LHCN-M2 (cell line): ENCODE measurements at regions not wholly inside any gene's neighbourhood (a gene's known extent, or its start where the extent isn't known, plus 50 kb on each side); places are given as distances from the start of the nearest gene placed in this dataset.

Source experiments
- DNase-seq: peaks from one replicate; pipeline ENCODE4 v3.0.0-alpha.2; 2012; ENCODE audit warnings: low read depth

- DNase-seq: peak; percentile 25
Measured at GRCh38 chr9:79134654-79135053, 437.1 kb upstream of the TLE4 start.

- no peak for DNase-seq
Measured at GRCh38 chr9:79135681-79136415, 435.9 kb upstream of the TLE4 start.

GRCh38 chr9:79140751-79141150 is 431.0 kb upstream of the TLE4 start:
- no peak for DNase-seq

- DNase-seq: no peak
Measured at GRCh38 chr9:79143211-79143610, 428.6 kb upstream of the TLE4 start.

GRCh38 chr9:79145442-79145841 is 426.3 kb upstream of the TLE4 start:
- DNase-seq: no peak

GRCh38 chr9:79149585-79149984 is 422.2 kb upstream of the TLE4 start:
- DNase-seq: no peak

GRCh38 chr9:79151791-79152190 is 420.0 kb upstream of the TLE4 start:
- DNase-seq: no peak

GRCh38 chr9:79152306-79152705 is 419.5 kb upstream of the TLE4 start:
- no peak for DNase-seq

- no peak for DNase-seq
Measured at GRCh38 chr9:79154806-79155205, 417.0 kb upstream of the TLE4 start.

GRCh38 chr9:79155308-79155707 is 416.5 kb upstream of the TLE4 start:
- no peak for DNase-seq

GRCh38 chr9:79163544-79163943 is 408.2 kb upstream of the TLE4 start:
- no peak for DNase-seq

- DNase-seq: no peak
Measured at GRCh38 chr9:79164406-79164805, 407.4 kb upstream of the TLE4 start.

- peak; percentile 24 for DNase-seq
Measured at GRCh38 chr9:79165020-79165780, 406.6 kb upstream of the TLE4 start.

- no peak for DNase-seq
Measured at GRCh38 chr9:79166005-79166404, 405.8 kb upstream of the TLE4 start.

- DNase-seq: no peak
Measured at GRCh38 chr9:79170643-79171042, 401.1 kb upstream of the TLE4 start.

GRCh38 chr9:79173932-79174331 is 397.8 kb upstream of the TLE4 start:
- no peak for DNase-seq

GRCh38 chr9:79176014-79176697 is 395.6 kb upstream of the TLE4 start:
- DNase-seq: no peak

- DNase-seq: no peak
Measured at GRCh38 chr9:79184831-79185230, 386.9 kb upstream of the TLE4 start.

- no peak for DNase-seq
Measured at GRCh38 chr9:79185866-79186265, 385.9 kb upstream of the TLE4 start.

GRCh38 chr9:79189511-79189924 is 382.2 kb upstream of the TLE4 start:
- DNase-seq: no peak

GRCh38 chr9:79193001-79193400 is 378.8 kb upstream of the TLE4 start:
- no peak for DNase-seq

- DNase-seq: no peak
Measured at GRCh38 chr9:79193501-79194223, 378.1 kb upstream of the TLE4 start.
